ENCODE measurements at regions not wholly inside any gene's neighbourhood (a gene's known extent, or its start where the extent isn't known, plus 50 kb on each side); places are given as distances from the start of the nearest gene placed in this dataset.
"Not testable (repeated sequence)": the region's sequence is repeated elsewhere in the genome, so short reads cannot be mapped to it uniquely, and the experiment has no call there.

DNA sequence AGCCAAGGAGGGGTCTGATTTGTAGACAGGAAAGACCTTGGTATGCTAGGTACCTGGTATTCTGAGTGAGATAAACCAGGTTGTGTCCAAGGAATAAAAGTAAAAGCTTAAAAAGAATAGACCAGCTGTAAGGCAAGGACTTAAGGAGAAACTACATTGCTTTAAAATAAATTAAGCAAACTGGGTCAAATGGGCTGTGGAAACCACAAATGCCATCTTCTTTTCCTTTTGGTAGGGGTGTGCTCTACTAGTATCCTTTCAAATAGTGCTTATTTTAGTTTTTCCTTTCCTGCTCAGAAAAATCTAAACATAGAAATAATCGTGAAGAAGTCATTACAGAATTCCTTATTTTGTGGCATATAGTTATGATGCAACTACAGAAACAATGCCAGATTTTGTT lies 138.6 kb upstream of the KLF12 start:
- H3K4me3 ChIP-seq (ENCODE audit: low read depth, low read length): no peak overlapping the region
- TF ChIP-seq CTCF (IDR thresholded peaks at IDR 0.05; ENCODE audit: low read depth, low read length): no peak

- H3K4me3 ChIP-seq (ENCODE audit: low read depth, low read length): no peak overlapping the region
- no peak for TF ChIP-seq CTCF (IDR thresholded peaks at IDR 0.05; ENCODE audit: low read depth, low read length)
Observed at GRCh38 chr13:74270018-74270417, 135.8 kb upstream of the KLF12 start.

DNA sequence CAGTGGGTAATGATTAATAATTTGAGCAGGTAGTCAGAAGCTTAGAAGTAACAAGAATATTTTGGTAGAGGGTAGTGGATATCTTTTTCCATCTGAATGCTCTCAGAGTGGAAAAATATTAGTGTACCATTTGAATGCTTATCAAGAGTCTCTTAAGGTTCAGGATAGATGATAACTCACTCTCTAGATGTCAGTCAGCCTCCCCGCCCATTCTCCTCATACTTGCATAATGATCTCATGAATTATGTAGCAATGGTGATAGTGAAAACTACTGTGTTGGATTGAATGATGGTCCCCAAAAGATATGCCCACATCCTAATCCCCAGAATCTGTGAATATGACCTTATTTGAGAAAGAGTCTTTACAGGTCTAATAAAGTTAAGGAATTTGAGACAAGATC lies 132.7 kb upstream of the KLF12 start:
- no peak for TF ChIP-seq CTCF (IDR thresholded peaks at IDR 0.05; ENCODE audit: low read depth, low read length)

DNA sequence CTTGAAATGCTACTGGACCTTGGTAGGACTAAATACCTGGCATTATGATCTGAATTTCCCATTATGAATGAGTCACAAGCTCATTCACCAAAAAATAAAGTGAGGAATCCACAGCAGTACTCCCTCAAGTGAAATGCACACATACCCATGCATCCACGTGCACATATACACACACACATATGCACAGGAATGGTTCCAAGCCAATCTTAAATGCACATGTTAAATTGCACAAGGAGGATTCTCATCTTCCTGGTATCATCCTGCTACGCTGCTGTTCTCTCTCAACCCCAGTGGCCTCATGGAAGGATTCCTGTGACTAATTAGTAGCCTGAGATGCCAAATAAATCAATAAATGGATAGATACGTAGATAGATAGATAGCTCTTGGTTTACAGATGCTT lies 132.1 kb upstream of the KLF12 start:
- H3K4me3 ChIP-seq (ENCODE audit: low read depth, low read length): no peak overlapping the region
- no peak for TF ChIP-seq CTCF (IDR thresholded peaks at IDR 0.05; ENCODE audit: low read depth, low read length)

More for the DNA sequence above, 132.7 kb upstream of the KLF12 start:
- no peak overlapping the region for H3K4me3 ChIP-seq (ENCODE audit: low read depth, low read length)

DNA sequence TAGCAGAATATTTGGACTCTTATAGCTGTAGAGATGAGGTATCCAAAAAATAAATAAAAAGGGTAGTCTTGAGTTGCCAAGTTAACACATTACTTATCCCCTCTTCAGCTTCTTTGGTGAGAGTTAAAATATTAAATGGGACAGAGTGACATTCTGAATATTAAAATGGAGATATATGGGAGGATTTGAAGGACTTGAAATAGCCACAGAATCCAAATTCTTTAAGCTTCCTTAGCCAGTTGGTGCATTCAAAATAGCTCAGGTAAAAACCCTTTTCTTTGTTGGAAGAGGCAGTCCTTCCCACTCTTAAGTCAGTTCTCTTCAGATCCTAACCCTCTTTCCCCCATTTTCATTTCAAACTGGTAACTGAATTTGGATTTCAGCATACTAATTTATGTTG lies 130.1 kb upstream of the KLF12 start:
- H3K4me3 ChIP-seq (ENCODE audit: low read depth, low read length): no peak overlapping the region
- no peak for TF ChIP-seq CTCF (IDR thresholded peaks at IDR 0.05; ENCODE audit: low read depth, low read length)

DNA sequence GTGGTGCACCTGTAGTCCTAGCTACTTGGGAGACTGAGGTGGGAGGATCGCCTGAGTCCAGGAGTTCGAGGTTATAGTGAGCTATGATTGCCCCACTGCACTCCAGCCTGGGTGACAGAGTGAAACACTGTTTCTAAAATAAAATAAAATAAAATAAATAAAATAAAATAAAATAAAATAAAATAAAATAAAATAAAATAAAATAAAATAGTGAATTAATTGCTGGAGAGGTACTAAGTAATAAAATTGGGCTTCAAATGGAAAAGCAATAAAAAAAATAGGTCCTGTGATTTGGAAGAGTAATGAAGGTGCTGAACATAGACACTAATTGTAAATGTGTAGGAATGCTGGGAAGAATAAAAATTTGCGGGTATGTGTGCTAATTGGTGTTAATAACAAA lies 126.2 kb upstream of the KLF12 start:
- H3K4me3 ChIP-seq (ENCODE audit: low read depth, low read length): not testable (repeated sequence)

GRCh38 chr13:74259641-74260040 lies 125.4 kb upstream of the KLF12 start:
- TF ChIP-seq CTCF (IDR thresholded peaks at IDR 0.05; ENCODE audit: low read depth, low read length): no peak
- no peak overlapping the region for H3K4me3 ChIP-seq (ENCODE audit: low read depth, low read length)

GRCh38 chr13:74258961-74259360 lies 124.8 kb upstream of the KLF12 start:
- TF ChIP-seq CTCF (IDR thresholded peaks at IDR 0.05; ENCODE audit: low read depth, low read length): no peak
- H3K4me3 ChIP-seq (ENCODE audit: low read depth, low read length): no peak overlapping the region
